DMS53 treated with DMSO at 0.1 percent for 48 hours (cell line): ENCODE measurements at regions not wholly inside any gene's neighbourhood (a gene's known extent, or its start where the extent isn't known, plus 50 kb on each side); places are given as distances from the start of the nearest gene placed in this dataset.

Experiments used
- DNase-seq: peaks from one replicate; lab custom pipeline; 2025; ENCODE audit not compliant: unreplicated experiment; lab: John Stamatoyannopoulos, UW

- DNase-seq, result no peak
These were observed 1216.3 kb upstream of the ADGRL3 start for GRCh38 chr4:59983852-59984251.

- no peak for DNase-seq
These were observed 1212.8 kb upstream of the ADGRL3 start for GRCh38 chr4:59987289-59987688.

GRCh38 chr4:59994118-59994517, 1206.0 kb upstream of the ADGRL3 start:
- DNase-seq, result no peak

GRCh38 chr4:60002603-60003337, 1197.4 kb upstream of the ADGRL3 start:
- DNase-seq, result no peak

GRCh38 chr4:60013464-60014184, 1186.5 kb upstream of the ADGRL3 start:
- DNase-seq, result no peak

GRCh38 chr4:60016971-60017370, 1183.2 kb upstream of the ADGRL3 start:
- DNase-seq, result no peak

- no peak for DNase-seq
These were observed 1180.9 kb upstream of the ADGRL3 start for GRCh38 chr4:60019180-60019579.

GRCh38 chr4:60019946-60020345, 1180.2 kb upstream of the ADGRL3 start:
- DNase-seq, result no peak

- no peak for DNase-seq
These were observed 1179.7 kb upstream of the ADGRL3 start for GRCh38 chr4:60020389-60020788.

GRCh38 chr4:60033826-60034225, 1166.3 kb upstream of the ADGRL3 start:
- DNase-seq, result no peak

- DNase-seq, result peak; percentile 32
These were observed 1165.8 kb upstream of the ADGRL3 start for GRCh38 chr4:60034361-60034760.

GRCh38 chr4:60039908-60040307, 1160.2 kb upstream of the ADGRL3 start:
- no peak for DNase-seq

- DNase-seq, result no peak
These were observed 1157.9 kb upstream of the ADGRL3 start for GRCh38 chr4:60042231-60042652.

- no peak for DNase-seq
These were observed 1157.2 kb upstream of the ADGRL3 start for GRCh38 chr4:60042941-60043340.

- DNase-seq, result no peak
These were observed 1121.1 kb upstream of the ADGRL3 start for GRCh38 chr4:60078984-60079383.

- DNase-seq, result no peak
These were observed 1118.3 kb upstream of the ADGRL3 start for GRCh38 chr4:60081839-60082238.

- no peak for DNase-seq
These were observed 1111.2 kb upstream of the ADGRL3 start for GRCh38 chr4:60088807-60089486.

- no peak for DNase-seq
These were observed 1110.4 kb upstream of the ADGRL3 start for GRCh38 chr4:60089546-60090273.

GRCh38 chr4:60096676-60097075, 1103.5 kb upstream of the ADGRL3 start:
- no peak for DNase-seq

- DNase-seq, result no peak
These were observed 1083.5 kb upstream of the ADGRL3 start for GRCh38 chr4:60116592-60116991.

- no peak for DNase-seq
These were observed 1082.3 kb upstream of the ADGRL3 start for GRCh38 chr4:60117726-60118323.
